Peyer's patch (tissue), 4 donors: ENCODE measurements at regions not wholly inside any gene's neighbourhood (a gene's known extent, or its start where the extent isn't known, plus 50 kb on each side); places are given as distances from the start of the nearest gene placed in this dataset.

ENCODE experiments used
- POLR2A ChIP-seq, 2 donors: fragments of 450-650 bp; IDR thresholded peaks; one replicate each; pipeline ENCODE4 v1.5.1; 2017; ENCODE audit warnings: antibody characterized with exemption in 2 of 2, mild to moderate bottlenecking in 2 of 2, moderate library complexity in 2 of 2
- TF ChIP-seq, protein P1 (sequence below), 6 experiments: fragments of 450-650 bp in 4 of 6; fragments of 200-600 bp in 2 of 6; sonication (generic) in 1 of 6; IDR thresholded peaks; one replicate each; pipeline ENCODE4 v1.5.1; 2017 to 2019; ENCODE audit warnings: antibody characterized with exemption in 6 of 6, mild to moderate bottlenecking in 3 of 6, moderate library complexity in 1 of 6

DNA sequence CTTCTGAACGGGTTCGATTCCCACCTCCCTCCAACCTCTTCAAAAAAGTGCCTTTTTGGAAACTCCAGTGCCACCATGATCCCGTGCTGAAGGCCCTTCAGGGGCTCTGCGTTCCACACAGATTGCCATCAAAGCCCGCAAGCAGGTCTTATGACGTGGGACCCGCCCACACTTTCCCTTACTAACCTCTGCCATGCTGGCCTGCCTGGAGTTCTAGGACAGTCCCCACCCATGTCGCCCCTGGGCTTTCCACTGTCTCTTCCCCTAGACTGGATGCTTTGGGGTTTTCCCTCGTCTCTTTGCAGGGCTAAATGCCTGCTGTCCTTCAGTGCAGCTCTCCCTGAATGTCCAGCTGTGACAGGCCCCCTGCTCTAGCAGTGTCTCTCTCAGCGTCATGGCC, 313.7 kb upstream of the ATP10A start:
- TF ChIP-seq, protein P1, sequence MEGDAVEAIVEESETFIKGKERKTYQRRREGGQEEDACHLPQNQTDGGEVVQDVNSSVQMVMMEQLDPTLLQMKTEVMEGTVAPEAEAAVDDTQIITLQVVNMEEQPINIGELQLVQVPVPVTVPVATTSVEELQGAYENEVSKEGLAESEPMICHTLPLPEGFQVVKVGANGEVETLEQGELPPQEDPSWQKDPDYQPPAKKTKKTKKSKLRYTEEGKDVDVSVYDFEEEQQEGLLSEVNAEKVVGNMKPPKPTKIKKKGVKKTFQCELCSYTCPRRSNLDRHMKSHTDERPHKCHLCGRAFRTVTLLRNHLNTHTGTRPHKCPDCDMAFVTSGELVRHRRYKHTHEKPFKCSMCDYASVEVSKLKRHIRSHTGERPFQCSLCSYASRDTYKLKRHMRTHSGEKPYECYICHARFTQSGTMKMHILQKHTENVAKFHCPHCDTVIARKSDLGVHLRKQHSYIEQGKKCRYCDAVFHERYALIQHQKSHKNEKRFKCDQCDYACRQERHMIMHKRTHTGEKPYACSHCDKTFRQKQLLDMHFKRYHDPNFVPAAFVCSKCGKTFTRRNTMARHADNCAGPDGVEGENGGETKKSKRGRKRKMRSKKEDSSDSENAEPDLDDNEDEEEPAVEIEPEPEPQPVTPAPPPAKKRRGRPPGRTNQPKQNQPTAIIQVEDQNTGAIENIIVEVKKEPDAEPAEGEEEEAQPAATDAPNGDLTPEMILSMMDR (IDR thresholded peaks at IDR 0.05), result no peak
- no peak for TF ChIP-seq POLR2A (IDR thresholded peaks at IDR 0.05)
